H1 (cell line): ENCODE measurements at regions not wholly inside any gene's neighbourhood (a gene's known extent, or its start where the extent isn't known, plus 50 kb on each side); places are given as distances from the start of the nearest gene placed in this dataset.

Source experiments
- CHD1 ChIP-seq: IDR thresholded peaks from 2 replicates; pipeline ENCODE4 v1.6.1; 2012; ENCODE audit warnings: low read depth, low read length, improper control_type of control experiment
- CTCF ChIP-seq, 3 experiments: IDR thresholded peaks; 1 replicate in 2 of 3; 2 replicates in 1 of 3; pipeline versions ENCODE4 v1.5.1 to v1.6.1; 2011; ENCODE audit warnings: low read length in 3 of 3, mild to moderate bottlenecking in 3 of 3, inconsistent platforms in 2 of 3, low read depth in 1 of 3, moderate library complexity in 1 of 3; ENCODE audit not compliant: insufficient read depth in 1 of 3; ENCODE audit errors: control extremely low read depth in 1 of 3
- FOSL1 ChIP-seq: IDR thresholded peaks from 2 replicates; pipeline ENCODE4 v1.6.1; 2011; ENCODE audit warnings: mild to moderate bottlenecking, low read depth, low read length, moderate library complexity; ENCODE audit not compliant: insufficient read depth
- GABPA ChIP-seq: IDR thresholded peaks from 2 replicates; pipeline ENCODE4 v1.6.1; 2011; ENCODE audit warnings: mild to moderate bottlenecking, low read length, moderate library complexity, borderline replicate concordance; ENCODE audit not compliant: insufficient read depth
- JUND ChIP-seq: IDR thresholded peaks from 2 replicates; pipeline ENCODE4 v1.6.1; 2011; ENCODE audit warnings: mild to moderate bottlenecking, improper control_type of control experiment, low read length
- MAX ChIP-seq: IDR thresholded peaks from 2 replicates; pipeline ENCODE4 v1.6.1; 2012; ENCODE audit warnings: inconsistent platforms
- POLR2A ChIP-seq, 2 experiments: IDR thresholded peaks; 1 replicate in 1 of 2; 2 replicates in 1 of 2; pipeline ENCODE4 v1.6.1; 2011; ENCODE audit warnings: low read depth in 2 of 2, low read length in 2 of 2, mild to moderate bottlenecking in 2 of 2; ENCODE audit errors: control extremely low read depth in 1 of 2
- SIN3A ChIP-seq, 2 experiments: IDR thresholded peaks in 1 of 2; conservative IDR thresholded peaks in 1 of 2; 2 replicates each; pipeline ENCODE4 v1.6.1; 2011 to 2012; ENCODE audit warnings: low read length in 2 of 2, improper control_type of control experiment in 1 of 2, low read depth in 1 of 2, mild to moderate bottlenecking in 1 of 2
- TEAD4 ChIP-seq: IDR thresholded peaks from 2 replicates; pipeline ENCODE4 v1.6.1; 2012; ENCODE audit warnings: low read depth, low read length, inconsistent platforms, mixed read lengths
- YY1 ChIP-seq: IDR thresholded peaks from 2 replicates; pipeline ENCODE4 v1.6.1; 2011; ENCODE audit warnings: low read depth, mild to moderate bottlenecking, low read length

- TF ChIP-seq CTCF (IDR thresholded peaks at IDR 0.05; ENCODE audit: control extremely low read depth in 1 of 3, insufficient read depth in 1 of 3, low read depth in 1 of 3, low read length in 3 of 3) (no peak), YY1 (no peak), GABPA (no peak), CHD1 (no peak), TEAD4 (no peak), POLR2A (IDR thresholded peaks at IDR 0.05; ENCODE audit: control extremely low read depth in 1 of 2, low read depth in 2 of 2, low read length in 2 of 2) (no peak), SIN3A (conservative IDR thresholded peaks at IDR 0.05 in 1 of 2, IDR thresholded peaks at IDR 0.05 in 1 of 2; ENCODE audit: low read depth in 1 of 2, low read length in 2 of 2) (no peak), JUND (no peak), FOSL1 (no peak), MAX (no peak)
Observed at GRCh38 chr9:86700629-86701028, 246.7 kb downstream of the GAS1 start.
